IMR-90 (cell line): ENCODE measurements at regions not wholly inside any gene's neighbourhood (a gene's known extent, or its start where the extent isn't known, plus 50 kb on each side); places are given as distances from the start of the nearest gene placed in this dataset.

ENCODE experiments used
- CTCF ChIP-seq: conservative IDR thresholded peaks from 2 replicates; pipeline ENCODE4 v1.5.1; 2012; ENCODE audit warnings: mild to moderate bottlenecking, low read depth, low read length, improper control_type of control experiment
- MAZ ChIP-seq: IDR thresholded peaks from 2 replicates; pipeline ENCODE4 v1.6.1; 2012; ENCODE audit warnings: low read depth, mild to moderate bottlenecking, low read length, improper control_type of control experiment, moderate library complexity, borderline replicate concordance
- POLR2A ChIP-seq: IDR thresholded peaks from 2 replicates; pipeline ENCODE4 v1.6.1; 2012; ENCODE audit warnings: mild to moderate bottlenecking, low read depth, low read length
- RCOR1 ChIP-seq: IDR thresholded peaks from 2 replicates; pipeline ENCODE4 v1.6.1; 2012; ENCODE audit warnings: mild to moderate bottlenecking, low read length, improper control_type of control experiment; ENCODE audit not compliant: insufficient replicate concordance
- SMC3 ChIP-seq: fragments of 150-350 bp; IDR thresholded peaks from 2 replicates; pipeline ENCODE4 v1.6.1; 2016; ENCODE audit warnings: low read depth, mild to moderate bottlenecking, antibody characterized with exemption, low read length, moderate library complexity

GRCh38 chr12:98217257-98217656, 298.1 kb upstream of the TMPO start:
- no peak for TF ChIP-seq POLR2A
- no peak for TF ChIP-seq SMC3
- TF ChIP-seq CTCF, result no peak
- no peak for TF ChIP-seq MAZ
- TF ChIP-seq RCOR1, result no peak
